HCT116 (cell line): ENCODE measurements at regions not wholly inside any gene's neighbourhood (a gene's known extent, or its start where the extent isn't known, plus 50 kb on each side); places are given as distances from the start of the nearest gene placed in this dataset.

Experiments
- ATAC-seq: fragments of 200-7000 bp; cut with Tn5 transposase; 2 replicates; pipeline ENCODE4 v1.9.1; 2020; ENCODE audit warnings: mild to moderate bottlenecking, moderate library complexity
- BruUV-seq: library from RNA; stranded (reverse); fragments of 400-500 nt; replicated peaks from 2 replicates; lab custom pipeline; 2021; lab: Mats Ljungman, UMichigan
- CTCF ChIA-PET: fragments of 300-600 bp; sonication (Branson Sonifier 250); formaldehyde crosslinking; loops from one replicate; lab custom pipeline; 2021; ENCODE audit warnings: antibody characterized with exemption; lab: Charles Lee
- POLR2A ChIA-PET: fragments of 300-600, 350-600 bp; sonication (Branson Sonifier 250); formaldehyde crosslinking; loops from one replicate; lab custom pipeline; 2021; ENCODE audit warnings: antibody characterized with exemption; lab: Charles Lee
- RAD21 ChIA-PET, 2 experiments: fragments of 300-600 bp; sonication (Branson Sonifier 250); formaldehyde crosslinking; loops; one replicate each; lab custom pipeline; 2023; ENCODE audit warnings: low total read pairs in 2 of 2; ENCODE audit not compliant: uncharacterized antibody in 2 of 2, unreplicated experiment in 2 of 2, low non-redundant PET in 1 of 2; lab: Charles Lee
- DNase-seq: peaks from one replicate; pipeline ENCODE4 v3.0.0-alpha.2; 2010; ENCODE audit warnings: low read depth, low spot score
- H2AFZ ChIP-seq: fragments of 200-600 bp; shearing (Covaris generic), sonication (generic); 2 replicates; pipeline ENCODE4 v1.6.1; 2017; ENCODE audit warnings: low read depth, mixed run types, mixed read lengths, antibody characterized with exemption, low read length; ENCODE audit not compliant: poor library complexity, severe bottlenecking
- H3K27ac ChIP-seq: 2 replicates; pipeline ENCODE4 v1.5.1; 2012; ENCODE audit warnings: low read depth, low read length
- H3K27me3 ChIP-seq: fragments of 200-600 bp; sonication (generic); 2 replicates; pipeline ENCODE4 v1.6.1; 2016; ENCODE audit warnings: mixed run types, low read length, mixed read lengths; ENCODE audit not compliant: insufficient read depth
- H3K36me3 ChIP-seq, 2 experiments: fragments of 200-500 bp in 1 of 2; fragments of 200-600 bp in 1 of 2; sonication (Bioruptor generic) in 1 of 2; sonication (generic) in 1 of 2; 2 replicates each; pipeline versions ENCODE4 v1.5.1 to v1.6.1; 2014 to 2016; ENCODE audit warnings: low read length in 2 of 2, inconsistent platforms in 1 of 2, mixed read lengths in 1 of 2, mixed run types in 1 of 2; ENCODE audit not compliant: insufficient read depth in 2 of 2, control insufficient read depth in 1 of 2
- H3K4me1 ChIP-seq, 2 experiments: fragments of 200-600 bp in 1 of 2; sonication (generic) in 1 of 2; 2 replicates each; pipeline versions ENCODE4 v1.5.1 to v1.6.1; 2012 to 2017; ENCODE audit warnings: low read length in 2 of 2, inconsistent platforms in 1 of 2, mild to moderate bottlenecking in 1 of 2, mixed read lengths in 1 of 2, mixed run types in 1 of 2, moderate library complexity in 1 of 2; ENCODE audit not compliant: insufficient read depth in 2 of 2, control insufficient read depth in 1 of 2
- H3K4me2 ChIP-seq: fragments of 200-600 bp; sonication (generic); 2 replicates; pipeline ENCODE4 v1.6.1; 2017; ENCODE audit warnings: mixed run types, low read length, mixed read lengths
- H3K4me3 ChIP-seq, 2 experiments: fragments of 200-600 bp in 1 of 2; sonication (generic) in 1 of 2; replicated peaks in 1 of 2; 2 replicates each; pipeline ENCODE4 v1.5.1; 2011 to 2016; ENCODE audit warnings: low read length in 2 of 2, control low read depth in 1 of 2, low read depth in 1 of 2, mild to moderate bottlenecking in 1 of 2, mixed read lengths in 1 of 2, mixed run types in 1 of 2
- H3K79me2 ChIP-seq: fragments of 200-600 bp; sonication (generic); 2 replicates; pipeline ENCODE4 v1.6.1; 2017; ENCODE audit warnings: mild to moderate bottlenecking, mixed run types, low read length, moderate library complexity, mixed read lengths; ENCODE audit not compliant: insufficient read depth
- H3K9ac ChIP-seq: fragments of 200-600 bp; sonication (generic); 2 replicates; pipeline ENCODE4 v1.6.1; 2016; ENCODE audit warnings: low read length, mixed read lengths
- H3K9me2 ChIP-seq: fragments of 200-600 bp; sonication (generic), shearing (Covaris generic); 2 replicates; pipeline ENCODE4 v1.6.1; 2017; ENCODE audit warnings: mixed run types, mild to moderate bottlenecking, moderate library complexity; ENCODE audit not compliant: insufficient read depth
- H3K9me3 ChIP-seq, 2 experiments: fragments of 200-500 bp in 1 of 2; fragments of 200-600 bp in 1 of 2; sonication (Bioruptor generic) in 1 of 2; sonication (generic) in 1 of 2; 2 replicates each; pipeline ENCODE4 v1.6.1; 2014 to 2017; ENCODE audit warnings: low read length in 2 of 2, mixed read lengths in 2 of 2, inconsistent platforms in 1 of 2, low read depth in 1 of 2, mild to moderate bottlenecking in 1 of 2, mixed run types in 1 of 2, moderate library complexity in 1 of 2; ENCODE audit not compliant: control insufficient read depth in 1 of 2, insufficient read depth in 1 of 2
- H4K20me1 ChIP-seq: fragments of 200-600 bp; sonication (generic), shearing (Covaris generic); 2 replicates; pipeline ENCODE4 v1.6.1; 2017; ENCODE audit warnings: mixed run types, mild to moderate bottlenecking, moderate library complexity; ENCODE audit not compliant: insufficient read depth
- ATF3 ChIP-seq: IDR thresholded peaks from 2 replicates; pipeline ENCODE4 v1.6.1; 2012
- CBX3 ChIP-seq: IDR thresholded peaks from 2 replicates; pipeline ENCODE4 v1.6.1; 2012; ENCODE audit warnings: low read depth
- CEBPB ChIP-seq: IDR thresholded peaks from 2 replicates; pipeline ENCODE4 v1.6.1; 2012; ENCODE audit warnings: low read depth
- EGR1 ChIP-seq: IDR thresholded peaks from 2 replicates; pipeline ENCODE4 v1.6.1; 2012; ENCODE audit warnings: low read depth
- ELF1 ChIP-seq: IDR thresholded peaks from 2 replicates; pipeline ENCODE4 v1.6.1; 2012; ENCODE audit warnings: low read depth, borderline replicate concordance
- EZH2 ChIP-seq: fragments of 200-600 bp; sonication (generic); IDR thresholded peaks from 2 replicates; pipeline ENCODE4 v1.6.1; 2017; ENCODE audit warnings: antibody characterized with exemption, mixed run types
- EZH2phosphoT487 ChIP-seq: fragments of 200-600 bp; IDR thresholded peaks from 2 replicates; pipeline ENCODE4 v1.6.1; 2018; ENCODE audit warnings: antibody characterized with exemption, borderline replicate concordance
- JUND ChIP-seq: IDR thresholded peaks from 2 replicates; pipeline ENCODE4 v1.6.1; 2012
- MAX ChIP-seq: IDR thresholded peaks from 2 replicates; pipeline ENCODE4 v1.6.1; 2012
- POLR2A ChIP-seq: IDR thresholded peaks from 2 replicates; pipeline ENCODE4 v1.7.0; 2011; ENCODE audit warnings: borderline replicate concordance; ENCODE audit not compliant: insufficient read depth, insufficient read length; ENCODE audit errors: extremely low read depth
- POLR2AphosphoS5 ChIP-seq: IDR thresholded peaks from 2 replicates; pipeline ENCODE4 v1.6.1; 2011; ENCODE audit warnings: mild to moderate bottlenecking, low read depth, low read length, moderate library complexity
- RAD21 ChIP-seq: IDR thresholded peaks from 2 replicates; pipeline ENCODE4 v1.6.1; 2012; ENCODE audit warnings: low read depth, mild to moderate bottlenecking
- SRF ChIP-seq: IDR thresholded peaks from 2 replicates; pipeline ENCODE4 v1.6.1; 2012; ENCODE audit warnings: low read depth
- TCF7L2 ChIP-seq: IDR thresholded peaks from 2 replicates; pipeline ENCODE4 v1.7.0; 2011; ENCODE audit warnings: borderline replicate concordance, inconsistent platforms; ENCODE audit not compliant: insufficient read depth, insufficient read length; ENCODE audit errors: extremely low read depth
- YY1 ChIP-seq: IDR thresholded peaks from 2 replicates; pipeline ENCODE4 v1.6.1; 2011; ENCODE audit warnings: low read length, low read depth, moderate library complexity, mild to moderate bottlenecking; ENCODE audit not compliant: insufficient replicate concordance; ENCODE audit errors: extremely low read depth
- ZBTB33 ChIP-seq: IDR thresholded peaks from 2 replicates; pipeline ENCODE4 v1.6.1; 2011; ENCODE audit warnings: mild to moderate bottlenecking, low read length, moderate library complexity; ENCODE audit not compliant: insufficient replicate concordance; ENCODE audit errors: extremely low read depth
- ZFX ChIP-seq: fragments of 450-650 bp; IDR thresholded peaks from 2 replicates; pipeline ENCODE4 v1.6.1; 2017
- ZNF274 ChIP-seq: fragments of 200-500 bp; sonication (Bioruptor generic); IDR thresholded peaks from 2 replicates; pipeline ENCODE4 v1.6.1; 2014; ENCODE audit warnings: mild to moderate bottlenecking, low read depth, low read length, inconsistent platforms
- intact Hi-C: fragments of 100-400 bp; cut with micrococcal nuclease; formaldehyde crosslinking; loops from 2 replicates; pipeline ENCODE4 v1.10.0; 2022

- ChIA-PET RAD21 (no interaction called here), CTCF (no interaction called here), POLR2A (no interaction called here)
- Histone ChIP-seq H3K4me1 (no peaks in the 10 kb centered on the region), H3K4me2 (no peak overlapping the region), H2AFZ (no peak overlapping the region), H4K20me1 (no peaks in the 10 kb centered on the region), H3K27ac (no peak overlapping the region), H3K36me3 (no peaks in the 10 kb centered on the region), H3K4me3 (no peak overlapping the region), H3K27me3 (peaks cover 15% of the 10 kb centered on the region), H3K79me2 (no peaks in the 10 kb centered on the region), H3K9me2 (no peaks in the 10 kb centered on the region), H3K9me3 (no peaks in the 10 kb centered on the region), H3K9ac (no peak overlapping the region)
- TF ChIP-seq ATF3 = no peak
- TF ChIP-seq MAX = no peak
- TF ChIP-seq POLR2A = no peak
- TF ChIP-seq ELF1 = no peak
- TF ChIP-seq EGR1 = no peak
- TF ChIP-seq ZNF274 = no peak
- TF ChIP-seq POLR2AphosphoS5 = no peak
- TF ChIP-seq ZFX = no peak
- no peak for TF ChIP-seq EZH2
- TF ChIP-seq ZBTB33 = no peak
- no peak for TF ChIP-seq EZH2phosphoT487
- TF ChIP-seq TCF7L2 = no peak
- TF ChIP-seq RAD21 = no peak
- no peak for TF ChIP-seq JUND
- no peak for TF ChIP-seq CEBPB
- TF ChIP-seq CBX3 = no peak
- TF ChIP-seq SRF = no peak
- no peak for TF ChIP-seq YY1
- DNase-seq = no peak
- intact Hi-C loops = no loop called here
- BruUV-seq = no TSS peak
- ATAC-seq = no peak
Observed at GRCh38 chr22:27650572-27650971, 151.0 kb downstream of the MN1 start.
